ENCODE measurements at regions not wholly inside any gene's neighbourhood (a gene's known extent, or its start where the extent isn't known, plus 50 kb on each side); places are given as distances from the start of the nearest gene placed in this dataset.
"Not testable (repeated sequence)": the region's sequence is repeated elsewhere in the genome, so short reads cannot be mapped to it uniquely, and the experiment has no call there.

GRCh38 chr6:15183979-15184378, 61.9 kb upstream of the JARID2 start:
- no peak for DNase-seq

GRCh38 chr6:15184441-15184861, 61.4 kb upstream of the JARID2 start:
- no peak for DNase-seq

- not testable (repeated sequence) for DNase-seq
Observed at GRCh38 chr6:15185111-15185510, 60.8 kb upstream of the JARID2 start.

GRCh38 chr6:15193451-15193850, 52.4 kb upstream of the JARID2 start:
- not testable (repeated sequence) for DNase-seq

DNA sequence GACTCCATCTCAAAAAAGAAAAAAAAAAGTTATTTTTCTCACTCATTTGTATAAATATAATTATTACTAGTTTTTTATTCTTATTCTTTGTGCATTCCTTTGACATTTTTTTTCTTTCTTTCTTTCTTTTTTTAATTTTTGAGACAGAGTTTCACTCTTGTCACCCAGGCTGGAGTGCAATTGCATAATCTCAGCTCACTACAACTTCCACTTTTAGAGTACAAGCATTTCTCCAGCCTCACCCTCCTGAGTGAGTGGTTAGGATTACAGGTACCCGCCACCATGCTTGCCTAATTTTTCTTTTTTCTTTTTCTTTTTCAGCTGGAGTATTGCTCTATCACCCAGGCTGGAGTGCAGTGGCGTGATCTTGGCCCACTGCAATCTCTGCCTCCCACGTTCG, 51.4 kb upstream of the JARID2 start:
- DNase-seq, result no peak
